ENCODE measurements at regions not wholly inside any gene's neighbourhood (a gene's known extent, or its start where the extent isn't known, plus 50 kb on each side); places are given as distances from the start of the nearest gene placed in this dataset.
"Not testable (repeated sequence)": the region's sequence is repeated elsewhere in the genome, so short reads cannot be mapped to it uniquely, and the experiment has no call there.

DNA sequence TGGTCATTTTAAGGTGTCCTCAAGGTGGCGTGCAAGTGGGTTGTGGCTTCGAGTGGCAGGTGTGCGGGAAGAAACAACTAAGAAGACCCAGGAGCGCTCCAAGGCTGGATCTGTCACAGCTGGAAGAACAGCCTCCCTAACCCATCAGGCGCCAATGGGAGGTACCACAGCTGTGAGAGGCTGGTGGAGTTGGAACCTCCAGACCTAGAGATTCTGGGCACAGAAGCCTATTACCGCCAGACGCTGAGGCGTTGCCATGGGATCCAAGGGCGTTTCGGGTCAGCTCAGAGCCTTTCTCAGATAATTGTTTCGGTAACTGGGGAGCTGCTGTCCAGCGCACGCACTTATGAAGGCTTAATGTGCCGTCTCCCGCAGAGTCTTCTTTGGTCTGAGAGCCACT lies 156.7 kb upstream of the ZNG1E start:
- TF ChIP-seq, protein P1, sequence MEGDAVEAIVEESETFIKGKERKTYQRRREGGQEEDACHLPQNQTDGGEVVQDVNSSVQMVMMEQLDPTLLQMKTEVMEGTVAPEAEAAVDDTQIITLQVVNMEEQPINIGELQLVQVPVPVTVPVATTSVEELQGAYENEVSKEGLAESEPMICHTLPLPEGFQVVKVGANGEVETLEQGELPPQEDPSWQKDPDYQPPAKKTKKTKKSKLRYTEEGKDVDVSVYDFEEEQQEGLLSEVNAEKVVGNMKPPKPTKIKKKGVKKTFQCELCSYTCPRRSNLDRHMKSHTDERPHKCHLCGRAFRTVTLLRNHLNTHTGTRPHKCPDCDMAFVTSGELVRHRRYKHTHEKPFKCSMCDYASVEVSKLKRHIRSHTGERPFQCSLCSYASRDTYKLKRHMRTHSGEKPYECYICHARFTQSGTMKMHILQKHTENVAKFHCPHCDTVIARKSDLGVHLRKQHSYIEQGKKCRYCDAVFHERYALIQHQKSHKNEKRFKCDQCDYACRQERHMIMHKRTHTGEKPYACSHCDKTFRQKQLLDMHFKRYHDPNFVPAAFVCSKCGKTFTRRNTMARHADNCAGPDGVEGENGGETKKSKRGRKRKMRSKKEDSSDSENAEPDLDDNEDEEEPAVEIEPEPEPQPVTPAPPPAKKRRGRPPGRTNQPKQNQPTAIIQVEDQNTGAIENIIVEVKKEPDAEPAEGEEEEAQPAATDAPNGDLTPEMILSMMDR (IDR thresholded peaks at IDR 0.05 in 4 of 5, conservative IDR thresholded peaks at IDR 0.05 in 1 of 5), result not testable (repeated sequence)
- TF ChIP-seq POLR2A (IDR thresholded peaks at IDR 0.05), result not testable (repeated sequence)

All from gastrocnemius medialis (tissue), 4 donors.